ENCODE measurements at regions not wholly inside any gene's neighbourhood (a gene's known extent, or its start where the extent isn't known, plus 50 kb on each side); places are given as distances from the start of the nearest gene placed in this dataset.

GRCh38 chr4:182147391-182147790, 95.8 kb upstream of the TENM3 start:
- Histone ChIP-seq H3K36me3 (no peaks in the 10 kb centered on the region), H3K27me3 (peaks cover 3% of the 10 kb centered on the region), H3K4me1 (peaks cover 20% of the 10 kb centered on the region), H3K9me3 (no peaks in the 10 kb centered on the region), H3K27ac (no peak overlapping the region), H3K4me3 (no peak overlapping the region)
- intact Hi-C loops (cut with DNase I) = no loop called here
- TF ChIP-seq POLR2A (IDR thresholded peaks at IDR 0.05) = no peak
- no peak for TF ChIP-seq CTCF (IDR thresholded peaks at IDR 0.05)
- TF ChIP-seq POLR2AphosphoS5 (IDR thresholded peaks at IDR 0.05; ENCODE audit: insufficient read depth in 1 of 2, low read depth in 1 of 2) = no peak
- no peak for DNase-seq (ENCODE audit: extremely low spot score in 2 of 2)

- Histone ChIP-seq H3K4me3 (no peak overlapping the region), H3K27me3 (no peaks in the 10 kb centered on the region), H3K4me1 (no peaks in the 10 kb centered on the region), H3K36me3 (no peaks in the 10 kb centered on the region), H3K27ac (no peak overlapping the region), H3K9me3 (no peaks in the 10 kb centered on the region)
- TF ChIP-seq POLR2A (IDR thresholded peaks at IDR 0.05) = no peak
- no peak for TF ChIP-seq POLR2AphosphoS5 (IDR thresholded peaks at IDR 0.05; ENCODE audit: insufficient read depth in 1 of 2, low read depth in 1 of 2)
- TF ChIP-seq CTCF (IDR thresholded peaks at IDR 0.05) = no peak
- intact Hi-C loops (cut with DNase I) = no loop called here
- no peak for DNase-seq (ENCODE audit: extremely low spot score in 2 of 2)
These were observed 92.6 kb upstream of the TENM3 start for GRCh38 chr4:182150645-182151044.

DNA sequence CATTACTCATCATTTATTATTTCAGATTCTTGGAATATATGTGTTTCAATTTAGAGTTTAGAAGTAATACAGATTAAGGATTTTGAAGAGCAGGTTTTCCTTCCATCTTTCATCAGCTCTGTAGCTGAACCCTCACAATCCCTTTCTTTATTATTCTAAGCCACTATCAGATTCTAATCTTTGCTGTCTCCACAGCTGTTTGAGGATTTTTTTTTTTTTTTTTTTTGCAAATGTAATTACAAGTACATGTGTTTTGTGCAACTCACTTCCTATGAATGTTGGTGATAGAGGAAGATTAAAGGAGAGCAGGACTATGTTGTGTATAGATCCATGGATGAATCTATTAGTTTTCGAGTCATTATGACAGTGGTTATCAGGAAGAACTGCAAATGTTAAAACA, 87.4 kb upstream of the TENM3 start:
- intact Hi-C loops (cut with DNase I) = no loop called here
- Histone ChIP-seq H3K4me3 (no peak overlapping the region), H3K36me3 (no peaks in the 10 kb centered on the region), H3K27ac (no peak overlapping the region), H3K4me1 (no peaks in the 10 kb centered on the region), H3K9me3 (no peaks in the 10 kb centered on the region), H3K27me3 (no peaks in the 10 kb centered on the region)
- DNase-seq (ENCODE audit: extremely low spot score in 2 of 2) = no peak
- TF ChIP-seq POLR2A (IDR thresholded peaks at IDR 0.05) = no peak
- TF ChIP-seq POLR2AphosphoS5 (IDR thresholded peaks at IDR 0.05; ENCODE audit: insufficient read depth in 1 of 2, low read depth in 1 of 2) = no peak
- TF ChIP-seq CTCF (IDR thresholded peaks at IDR 0.05) = no peak

DNA sequence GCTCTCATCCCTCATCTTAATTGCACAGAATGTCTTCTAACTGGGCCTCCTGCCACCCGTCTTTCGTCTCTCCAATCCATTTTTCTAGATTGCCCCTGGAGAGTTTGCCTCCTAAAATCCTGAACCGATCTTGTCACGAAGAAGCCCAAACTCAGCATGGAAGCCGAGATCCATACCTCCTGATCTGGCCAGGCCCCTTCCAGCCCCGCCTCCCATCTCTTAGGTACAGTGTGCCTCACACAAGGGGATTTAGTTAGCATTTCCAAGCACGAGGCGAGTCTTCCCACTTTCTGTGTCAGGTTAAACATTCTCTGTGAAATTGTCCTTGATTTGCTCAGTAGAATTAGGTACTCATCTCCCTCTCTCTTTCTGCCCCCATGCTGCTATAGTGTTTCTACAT, 80.0 kb upstream of the TENM3 start:
- H3K36me3 ChIP-seq = no peaks in the 10 kb centered on the region
- H3K27ac ChIP-seq = no peak overlapping the region
- H3K27me3 ChIP-seq = no peaks in the 10 kb centered on the region
- H3K9me3 ChIP-seq = no peaks in the 10 kb centered on the region
- intact Hi-C loops (cut with DNase I) = no loop called here
- TF ChIP-seq POLR2AphosphoS5 (IDR thresholded peaks at IDR 0.05; ENCODE audit: insufficient read depth in 1 of 2, low read depth in 1 of 2) (no peak), CTCF (IDR thresholded peaks at IDR 0.05) (no peak), POLR2A (IDR thresholded peaks at IDR 0.05) (no peak)
- H3K4me3 ChIP-seq = no peak overlapping the region
- no peaks in the 10 kb centered on the region for H3K4me1 ChIP-seq
- no peak for DNase-seq (ENCODE audit: extremely low spot score in 2 of 2)

GRCh38 chr4:182169572-182169971, 73.6 kb upstream of the TENM3 start:
- intact Hi-C loops (cut with DNase I) = no loop called here
- Histone ChIP-seq H3K4me1 (no peaks in the 10 kb centered on the region), H3K27ac (no peak overlapping the region), H3K36me3 (no peaks in the 10 kb centered on the region), H3K27me3 (no peaks in the 10 kb centered on the region), H3K9me3 (no peaks in the 10 kb centered on the region), H3K4me3 (no peak overlapping the region)
- no peak for TF ChIP-seq CTCF (IDR thresholded peaks at IDR 0.05)
- no peak for DNase-seq (ENCODE audit: extremely low spot score in 2 of 2)

All from vagina (tissue), 2 donors.